C4-2B (cell line): ENCODE measurements at regions not wholly inside any gene's neighbourhood (a gene's known extent, or its start where the extent isn't known, plus 50 kb on each side); places are given as distances from the start of the nearest gene placed in this dataset.

Experiments
- ZFX ChIP-seq: fragments of 450-650 bp; IDR thresholded peaks from 2 replicates; pipeline ENCODE4 v1.6.1; 2017
- TF ChIP-seq, protein P1 (sequence below): fragments of 450-650 bp; conservative IDR thresholded peaks from 2 replicates; pipeline ENCODE4 v1.5.1; 2017; ENCODE audit warnings: mild to moderate bottlenecking

DNA sequence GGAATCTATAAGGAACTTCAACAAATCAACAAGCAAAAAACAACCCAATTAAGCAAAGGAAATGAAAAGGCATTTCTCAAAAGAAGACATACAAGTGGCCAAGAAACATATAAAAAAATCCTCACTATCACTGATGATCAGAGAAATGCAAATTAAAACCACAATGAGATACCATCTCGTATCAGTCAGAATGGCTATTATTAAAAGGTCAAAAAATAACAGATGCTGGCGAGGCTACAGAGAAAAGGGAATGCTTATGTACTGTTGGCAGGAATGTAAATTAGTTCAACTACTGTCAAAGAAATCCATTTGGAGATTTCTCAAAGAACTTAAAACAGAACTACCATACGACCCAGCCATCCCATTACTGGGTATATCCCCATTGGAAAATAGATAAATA lies 292.4 kb upstream of the FAT1 start:
- TF ChIP-seq, protein P1, sequence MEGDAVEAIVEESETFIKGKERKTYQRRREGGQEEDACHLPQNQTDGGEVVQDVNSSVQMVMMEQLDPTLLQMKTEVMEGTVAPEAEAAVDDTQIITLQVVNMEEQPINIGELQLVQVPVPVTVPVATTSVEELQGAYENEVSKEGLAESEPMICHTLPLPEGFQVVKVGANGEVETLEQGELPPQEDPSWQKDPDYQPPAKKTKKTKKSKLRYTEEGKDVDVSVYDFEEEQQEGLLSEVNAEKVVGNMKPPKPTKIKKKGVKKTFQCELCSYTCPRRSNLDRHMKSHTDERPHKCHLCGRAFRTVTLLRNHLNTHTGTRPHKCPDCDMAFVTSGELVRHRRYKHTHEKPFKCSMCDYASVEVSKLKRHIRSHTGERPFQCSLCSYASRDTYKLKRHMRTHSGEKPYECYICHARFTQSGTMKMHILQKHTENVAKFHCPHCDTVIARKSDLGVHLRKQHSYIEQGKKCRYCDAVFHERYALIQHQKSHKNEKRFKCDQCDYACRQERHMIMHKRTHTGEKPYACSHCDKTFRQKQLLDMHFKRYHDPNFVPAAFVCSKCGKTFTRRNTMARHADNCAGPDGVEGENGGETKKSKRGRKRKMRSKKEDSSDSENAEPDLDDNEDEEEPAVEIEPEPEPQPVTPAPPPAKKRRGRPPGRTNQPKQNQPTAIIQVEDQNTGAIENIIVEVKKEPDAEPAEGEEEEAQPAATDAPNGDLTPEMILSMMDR = no peak
- TF ChIP-seq ZFX = no peak
